Fibroblast of lung (primary cell): ENCODE measurements at regions not wholly inside any gene's neighbourhood (a gene's known extent, or its start where the extent isn't known, plus 50 kb on each side); places are given as distances from the start of the nearest gene placed in this dataset.

Experiments used
- DNase-seq, 2 donors: peaks; one replicate each; pipeline versions ENCODE4 v3.0.0 to v3.0.0-alpha.2; 2010; ENCODE audit warnings: low read depth in 2 of 2
- H2AFZ ChIP-seq: 2 replicates; pipeline ENCODE4 v1.5.1; 2012; ENCODE audit warnings: low read length, control low read depth, inconsistent platforms
- H3K27ac ChIP-seq: 2 replicates; pipeline ENCODE4 v1.5.1; 2011; ENCODE audit warnings: low read length, control low read depth; ENCODE audit not compliant: insufficient read depth
- H3K27me3 ChIP-seq: 2 replicates; pipeline ENCODE4 v1.5.1; 2011; ENCODE audit warnings: mild to moderate bottlenecking, low read length; ENCODE audit not compliant: control insufficient read depth, insufficient read depth
- H3K36me3 ChIP-seq: 2 replicates; pipeline ENCODE4 v1.5.1; 2011; ENCODE audit warnings: low read length; ENCODE audit not compliant: control insufficient read depth, insufficient read depth
- H3K4me1 ChIP-seq: 2 replicates; pipeline ENCODE4 v1.5.1; 2011; ENCODE audit warnings: low read length; ENCODE audit not compliant: control insufficient read depth, insufficient read depth; ENCODE audit errors: extremely low read depth
- H3K4me2 ChIP-seq: 2 replicates; pipeline ENCODE4 v1.5.1; 2011; ENCODE audit warnings: low read length, control low read depth; ENCODE audit not compliant: insufficient read depth; ENCODE audit errors: extremely low read depth
- H3K4me3 ChIP-seq, 4 experiments: fragments of 200-600 bp in 1 of 4; sonication (generic) in 1 of 4; replicated peaks in 1 of 4; 2 replicates each; pipeline ENCODE4 v1.5.1; 2011 to 2016; ENCODE audit warnings: low read length in 4 of 4, low read depth in 3 of 4, mild to moderate bottlenecking in 3 of 4, control low read depth in 2 of 4, inconsistent platforms in 1 of 4, mixed read lengths in 1 of 4; ENCODE audit not compliant: insufficient read depth in 1 of 4; ENCODE audit errors: control extremely low read depth in 1 of 4
- H3K79me2 ChIP-seq: 2 replicates; pipeline ENCODE4 v1.5.1; 2012; ENCODE audit warnings: mild to moderate bottlenecking, low read length, inconsistent platforms; ENCODE audit not compliant: control insufficient read depth, insufficient read depth
- H3K9ac ChIP-seq: 2 replicates; pipeline ENCODE4 v1.5.1; 2011; ENCODE audit warnings: mild to moderate bottlenecking, low read length, control low read depth; ENCODE audit not compliant: insufficient read depth
- H3K9me3 ChIP-seq: 2 replicates; pipeline ENCODE4 v1.5.1; 2012; ENCODE audit warnings: low read depth, low read length; ENCODE audit not compliant: control insufficient read depth, insufficient read depth
- H4K20me1 ChIP-seq: 2 replicates; pipeline ENCODE4 v1.5.1; 2011; ENCODE audit warnings: low read length; ENCODE audit not compliant: control insufficient read depth, insufficient read depth; ENCODE audit errors: extremely low read depth
- CTCF ChIP-seq, 2 donors: IDR thresholded peaks in 1 of 2; conservative IDR thresholded peaks in 1 of 2; 1 replicate in 1 of 2; 2 replicates in 1 of 2; pipeline ENCODE4 v1.5.1; 2011 to 2012; ENCODE audit warnings: low read length in 2 of 2, control low read depth in 1 of 2, inconsistent platforms in 1 of 2, low read depth in 1 of 2, mild to moderate bottlenecking in 1 of 2
- EZH2 ChIP-seq: IDR thresholded peaks from 2 replicates; pipeline ENCODE4 v1.5.1; 2012; ENCODE audit warnings: low read length, control low read depth, mild to moderate bottlenecking; ENCODE audit errors: missing control alignments

- no peak for DNase-seq
- H4K20me1 ChIP-seq = no peaks in the 10 kb centered on the region
- H3K27me3 ChIP-seq = no peaks in the 10 kb centered on the region
- H3K36me3 ChIP-seq = no peaks in the 10 kb centered on the region
- no peak overlapping the region for H2AFZ ChIP-seq
- no peak overlapping the region for H3K9ac ChIP-seq
- no peaks in the 10 kb centered on the region for H3K9me3 ChIP-seq
- no peaks in the 10 kb centered on the region for H3K79me2 ChIP-seq
- TF ChIP-seq CTCF (conservative IDR thresholded peaks at IDR 0.05 in 1 of 2, IDR thresholded peaks at IDR 0.05 in 1 of 2; ENCODE audit: low read depth in 1 of 2, low read length in 2 of 2) = no peak
- no peak for TF ChIP-seq EZH2
- H3K27ac ChIP-seq = no peak overlapping the region
- H3K4me3 ChIP-seq = no peak overlapping the region
- H3K4me2 ChIP-seq = no peak overlapping the region
- H3K4me1 ChIP-seq = no peaks in the 10 kb centered on the region
Observed at GRCh38 chr5:174998131-174998730, 273.8 kb downstream of the MSX2 start.

- Histone ChIP-seq H3K9me3 (no peaks in the 10 kb centered on the region), H3K27ac (no peak overlapping the region), H4K20me1 (no peaks in the 10 kb centered on the region), H3K27me3 (no peaks in the 10 kb centered on the region), H3K4me2 (no peak overlapping the region), H3K9ac (no peak overlapping the region), H3K4me1 (no peaks in the 10 kb centered on the region), H3K36me3 (no peaks in the 10 kb centered on the region), H3K4me3 (no peak overlapping the region), H2AFZ (no peak overlapping the region), H3K79me2 (no peaks in the 10 kb centered on the region)
- TF ChIP-seq EZH2 (no peak), CTCF (conservative IDR thresholded peaks at IDR 0.05 in 1 of 2, IDR thresholded peaks at IDR 0.05 in 1 of 2; ENCODE audit: low read depth in 1 of 2, low read length in 2 of 2) (no peak)
- no peak for DNase-seq
Observed at GRCh38 chr5:174997688-174998087, 273.3 kb downstream of the MSX2 start.

GRCh38 chr5:174996941-174997340 lies 272.6 kb downstream of the MSX2 start:
- H3K9ac ChIP-seq = no peak overlapping the region
- no peaks in the 10 kb centered on the region for H3K9me3 ChIP-seq
- H4K20me1 ChIP-seq = no peaks in the 10 kb centered on the region
- DNase-seq = no peak
- H3K36me3 ChIP-seq = no peaks in the 10 kb centered on the region
- no peaks in the 10 kb centered on the region for H3K27me3 ChIP-seq
- TF ChIP-seq EZH2 = no peak
- no peak for TF ChIP-seq CTCF (conservative IDR thresholded peaks at IDR 0.05 in 1 of 2, IDR thresholded peaks at IDR 0.05 in 1 of 2; ENCODE audit: low read depth in 1 of 2, low read length in 2 of 2)
- H3K4me3 ChIP-seq = no peak overlapping the region
- no peaks in the 10 kb centered on the region for H3K4me1 ChIP-seq
- no peak overlapping the region for H3K27ac ChIP-seq
- H2AFZ ChIP-seq = no peak overlapping the region
- H3K79me2 ChIP-seq = no peaks in the 10 kb centered on the region
- no peak overlapping the region for H3K4me2 ChIP-seq
